SH-SY5Y (cell line): ENCODE measurements at regions not wholly inside any gene's neighbourhood (a gene's known extent, or its start where the extent isn't known, plus 50 kb on each side); places are given as distances from the start of the nearest gene placed in this dataset.

Experiments
- GATA2 ChIP-seq: IDR thresholded peaks from 2 replicates; pipeline ENCODE4 v1.6.1; 2011; ENCODE audit warnings: mild to moderate bottlenecking, low read depth, low read length
- GATA3 ChIP-seq: IDR thresholded peaks from 2 replicates; pipeline ENCODE4 v1.6.1; 2011; ENCODE audit warnings: low read depth, mild to moderate bottlenecking, low read length, moderate library complexity

- TF ChIP-seq GATA3, result no peak
- no peak for TF ChIP-seq GATA2
Observed at GRCh38 chr9:14547245-14548060, 145.8 kb downstream of the ZDHHC21 start.
